ENCODE measurements at regions not wholly inside any gene's neighbourhood (a gene's known extent, or its start where the extent isn't known, plus 50 kb on each side); places are given as distances from the start of the nearest gene placed in this dataset.

DNA sequence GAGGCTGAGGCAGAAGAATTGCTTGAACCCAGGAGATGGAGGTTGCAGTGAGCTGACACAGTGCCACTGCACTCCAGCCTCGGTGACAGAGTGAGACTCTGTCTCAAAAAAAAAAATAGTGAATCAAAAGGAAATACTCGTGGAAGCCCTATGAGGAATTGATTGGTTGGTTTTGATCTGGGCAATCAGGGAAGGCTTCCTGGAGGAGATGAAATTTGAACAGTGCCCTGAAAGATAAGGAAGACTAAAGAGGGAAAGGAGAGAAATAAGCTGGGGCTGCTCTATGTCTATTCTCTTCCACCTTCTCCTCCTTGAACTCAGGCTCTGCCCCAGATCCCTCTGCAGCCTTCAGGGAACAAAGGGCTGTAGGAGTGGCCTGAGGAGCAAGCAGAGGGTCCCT is 54.1 kb downstream of the IRF2BPL start:
- in situ Hi-C loops (cut with HindIII; ENCODE audit: low pct_unique_long_range_greater_than_20kb, low sequenced_read_pairs) = no loop called here
- DNase-seq (ENCODE audit: low read depth, low spot score) = no peak

- in situ Hi-C loops (cut with HindIII; ENCODE audit: low pct_unique_long_range_greater_than_20kb, low sequenced_read_pairs) = no loop called here
These were observed 57.0 kb downstream of the IRF2BPL start for GRCh38 chr14:76971549-76971948.

DNA sequence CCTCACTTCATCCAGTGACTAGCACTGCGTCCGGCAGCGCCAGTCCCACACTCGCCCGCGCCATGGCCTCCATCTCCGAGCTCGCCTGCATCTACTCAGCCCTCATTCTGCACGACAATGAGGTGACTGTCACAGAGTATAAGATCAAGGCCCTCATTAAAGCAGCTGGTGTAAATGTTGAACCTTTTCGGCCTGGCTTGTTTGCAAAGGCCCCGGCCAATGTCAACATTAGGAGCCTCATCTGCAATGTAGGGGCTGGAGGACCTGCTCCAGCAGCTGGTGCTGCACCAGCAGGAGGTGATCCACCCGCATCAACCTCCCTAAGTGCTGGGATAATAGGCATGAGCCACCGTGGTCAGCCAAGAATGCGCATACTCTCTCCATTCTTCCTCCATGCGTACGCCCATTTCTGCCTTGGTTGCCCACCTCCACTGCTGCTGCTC is 59.9 kb downstream of the IRF2BPL start:
- in situ Hi-C loops (cut with HindIII; ENCODE audit: low pct_unique_long_range_greater_than_20kb, low sequenced_read_pairs) = no loop called here

More at GRCh38 chr14:76971549-76971948, 57.0 kb downstream of the IRF2BPL start:
- no peak for DNase-seq (ENCODE audit: low read depth, low spot score)

GRCh38 chr14:76967788-76968187 is 60.7 kb downstream of the IRF2BPL start:
- in situ Hi-C loops (cut with HindIII; ENCODE audit: low pct_unique_long_range_greater_than_20kb, low sequenced_read_pairs) = no loop called here
- DNase-seq (ENCODE audit: low read depth, low spot score) = no peak

More for the DNA sequence above, 59.9 kb downstream of the IRF2BPL start:
- DNase-seq (ENCODE audit: low read depth, low spot score) = no peak

DNA sequence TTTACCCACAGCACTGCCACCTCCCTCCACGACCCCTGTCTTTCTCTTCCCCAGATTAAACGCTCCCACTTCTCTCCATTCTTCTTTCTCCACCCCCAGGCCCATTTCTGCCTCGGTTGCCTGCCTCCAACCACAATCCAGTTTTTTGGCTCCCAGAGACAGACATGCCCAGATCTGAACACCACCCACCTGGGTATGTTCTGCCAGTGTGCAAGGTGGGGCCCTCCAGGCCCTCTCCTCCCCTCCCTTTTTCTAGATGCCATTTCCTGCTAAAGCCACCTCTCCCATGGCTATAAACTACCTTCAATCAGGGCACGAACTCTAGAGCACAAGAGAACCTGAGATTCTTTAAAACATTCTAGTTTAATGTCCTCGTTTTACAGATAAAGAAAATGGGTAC is 63.3 kb downstream of the IRF2BPL start:
- no peak for DNase-seq (ENCODE audit: low read depth, low spot score)
- in situ Hi-C loops (cut with HindIII; ENCODE audit: low pct_unique_long_range_greater_than_20kb, low sequenced_read_pairs) = no loop called here

- no peak for DNase-seq (ENCODE audit: low read depth, low spot score)
- in situ Hi-C loops (cut with HindIII; ENCODE audit: low pct_unique_long_range_greater_than_20kb, low sequenced_read_pairs) = no loop called here
These were observed 63.8 kb downstream of the IRF2BPL start for GRCh38 chr14:76964695-76965094.

DNA sequence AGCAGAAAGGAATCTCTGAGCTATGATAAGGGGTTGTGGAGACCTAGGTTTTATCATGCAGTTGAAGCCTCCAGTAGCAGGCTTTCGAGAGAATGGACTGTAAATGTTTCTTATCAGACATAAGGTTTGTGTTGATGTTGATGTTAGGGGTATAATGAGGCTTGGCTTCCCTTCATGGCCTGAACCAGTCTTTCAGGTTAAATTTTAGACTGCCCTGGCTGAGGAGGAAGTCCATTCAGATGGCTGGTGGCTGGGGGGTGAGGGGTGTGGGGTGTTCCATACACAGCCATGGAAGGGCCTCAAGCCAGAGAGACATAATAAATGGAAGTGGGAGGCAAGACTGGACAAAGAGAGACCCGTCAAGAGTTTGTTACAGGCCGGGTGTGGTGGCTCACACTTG is 65.1 kb downstream of the IRF2BPL start:
- in situ Hi-C loops (cut with HindIII; ENCODE audit: low pct_unique_long_range_greater_than_20kb, low sequenced_read_pairs) = no loop called here
- DNase-seq (ENCODE audit: low read depth, low spot score) = no peak

- DNase-seq (ENCODE audit: low read depth, low spot score) = no peak
- in situ Hi-C loops (cut with HindIII; ENCODE audit: low pct_unique_long_range_greater_than_20kb, low sequenced_read_pairs) = no loop called here
These were observed 66.2 kb downstream of the IRF2BPL start for GRCh38 chr14:76962303-76962660.

DNA sequence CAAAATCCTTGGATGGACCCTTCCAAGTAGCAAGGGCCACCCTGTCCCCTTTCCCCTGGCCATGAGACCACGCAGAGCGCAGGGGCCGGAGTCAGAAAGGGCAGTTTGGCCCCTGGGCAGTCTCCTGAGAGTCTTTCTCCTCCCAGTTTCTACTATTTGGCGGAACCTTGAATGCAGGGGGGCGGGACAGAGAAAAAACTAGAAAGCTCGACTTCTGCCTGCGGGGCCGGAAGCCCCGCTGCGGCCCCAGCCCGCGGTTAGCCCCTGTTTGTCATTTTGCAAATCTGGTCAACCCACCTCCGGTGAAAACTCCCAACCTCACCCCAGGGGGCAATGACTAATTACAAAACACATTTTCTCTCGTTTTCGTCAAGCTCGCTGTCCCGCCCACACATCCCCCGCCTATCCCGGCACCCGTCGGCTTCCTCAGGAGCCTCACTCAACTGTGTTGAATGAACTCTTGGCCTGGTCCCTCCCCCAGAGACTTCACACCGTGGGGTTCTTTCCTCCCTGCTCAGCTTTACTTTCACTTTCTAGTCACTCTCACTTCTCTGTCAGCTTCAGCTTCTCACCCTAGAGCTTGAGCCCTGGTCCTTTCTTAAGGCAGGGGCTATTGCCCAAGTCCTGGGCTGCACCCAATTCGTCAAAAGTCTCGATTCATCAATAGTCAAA is 66.7 kb downstream of the IRF2BPL start:
- in situ Hi-C loops (cut with HindIII; ENCODE audit: low pct_unique_long_range_greater_than_20kb, low sequenced_read_pairs) = no loop called here
- peak; percentile 95 for DNase-seq (ENCODE audit: low read depth, low spot score)

- no peak for DNase-seq (ENCODE audit: low read depth, low spot score)
- in situ Hi-C loops (cut with HindIII; ENCODE audit: low pct_unique_long_range_greater_than_20kb, low sequenced_read_pairs) = no loop called here
These were observed 69.4 kb downstream of the IRF2BPL start for GRCh38 chr14:76958980-76959710.

DNA sequence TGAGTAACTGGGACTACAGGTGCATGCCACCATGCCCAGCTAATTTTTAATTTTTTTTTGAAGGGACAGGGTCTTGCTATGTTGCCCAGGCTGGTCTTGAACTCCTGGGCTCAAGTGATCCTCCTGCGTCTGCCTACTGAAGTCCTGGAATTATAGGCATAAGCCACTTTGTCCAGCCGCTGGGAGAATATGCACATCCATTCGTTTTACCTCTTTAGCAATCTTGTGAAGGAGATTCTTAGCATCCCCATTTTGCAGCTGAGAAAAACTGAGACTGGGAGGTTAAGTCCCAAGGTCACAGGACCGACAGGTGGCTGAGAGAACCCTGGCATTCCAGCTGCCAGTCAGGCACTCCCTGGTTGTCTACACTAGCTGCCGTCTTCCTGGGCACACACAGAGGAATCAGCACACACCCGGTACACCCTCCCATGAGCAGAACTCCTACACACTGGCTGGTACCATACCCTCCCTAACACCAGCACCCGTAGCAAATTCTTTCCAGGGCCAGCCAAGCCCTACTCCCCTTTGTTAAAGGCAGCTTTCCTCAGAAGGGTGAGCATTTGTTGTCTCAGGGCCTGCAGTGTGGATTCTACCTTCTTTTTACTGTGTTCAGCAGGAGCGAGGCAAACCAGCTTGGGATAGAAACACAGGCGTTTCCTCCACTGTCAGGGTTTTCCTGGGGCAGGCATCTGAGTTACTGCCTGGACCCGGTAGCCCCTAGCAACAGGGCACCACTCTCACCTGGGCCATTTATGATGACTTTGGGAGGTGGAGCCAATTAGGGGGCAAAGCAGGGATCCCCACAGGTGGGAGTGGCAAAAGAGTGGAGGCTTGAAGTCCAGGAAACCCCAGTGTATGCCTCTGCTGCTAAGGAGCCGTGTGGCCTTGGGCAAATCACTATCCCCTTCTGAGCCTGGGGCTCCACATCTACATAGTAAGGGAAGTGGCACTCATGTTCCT is 70.2 kb downstream of the IRF2BPL start:
- in situ Hi-C loops (cut with HindIII; ENCODE audit: low pct_unique_long_range_greater_than_20kb, low sequenced_read_pairs) = no loop called here

GRCh38 chr14:76957224-76957891 is 71.2 kb downstream of the IRF2BPL start:
- in situ Hi-C loops (cut with HindIII; ENCODE audit: low pct_unique_long_range_greater_than_20kb, low sequenced_read_pairs) = no loop called here
- DNase-seq (ENCODE audit: low read depth, low spot score) = no peak

More for the DNA sequence above, 70.2 kb downstream of the IRF2BPL start:
- no peak for DNase-seq (ENCODE audit: low read depth, low spot score)

DNA sequence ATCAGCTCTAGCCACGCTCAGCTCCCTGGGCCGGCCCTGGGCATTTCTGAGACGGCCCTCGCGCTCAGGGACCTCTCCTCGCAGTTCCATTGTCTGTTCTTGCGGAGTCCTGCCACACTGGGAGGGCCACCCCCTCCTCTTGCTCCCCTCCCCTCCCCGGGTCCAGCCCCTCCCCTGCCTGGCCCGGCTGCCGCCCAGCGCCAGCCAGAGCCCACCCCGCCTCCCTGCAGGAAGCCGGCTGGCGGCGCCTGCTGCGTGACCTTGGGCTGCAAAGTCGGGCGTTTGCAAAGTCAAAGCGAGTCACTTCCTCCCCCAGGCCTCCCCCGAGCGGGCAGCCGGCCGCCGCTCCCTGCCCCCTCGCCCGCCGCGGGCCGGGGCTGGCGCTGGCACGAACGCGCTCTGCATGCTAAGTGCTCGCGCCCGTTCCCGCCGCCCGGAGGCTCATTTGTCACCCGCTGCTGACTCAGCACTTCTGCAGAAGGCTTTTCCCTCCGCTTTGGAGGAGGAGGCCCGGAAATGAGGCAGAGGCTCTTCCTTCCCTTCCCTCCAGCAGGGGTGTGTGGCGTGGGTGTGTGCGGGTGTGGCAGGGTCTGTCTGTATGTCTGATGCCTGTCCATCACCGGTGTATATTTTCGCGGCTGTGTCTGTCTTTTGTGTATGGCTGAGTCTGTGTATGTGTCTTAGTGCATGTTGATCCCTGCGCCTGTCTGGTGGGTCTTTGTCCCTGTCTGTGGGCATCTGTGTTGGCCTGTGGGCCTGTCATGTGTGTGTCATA is 72.0 kb downstream of the IRF2BPL start:
- in situ Hi-C loops (cut with HindIII; ENCODE audit: low pct_unique_long_range_greater_than_20kb, low sequenced_read_pairs) = no loop called here
- DNase-seq (ENCODE audit: low read depth, low spot score) = peak; percentile 88

DNA sequence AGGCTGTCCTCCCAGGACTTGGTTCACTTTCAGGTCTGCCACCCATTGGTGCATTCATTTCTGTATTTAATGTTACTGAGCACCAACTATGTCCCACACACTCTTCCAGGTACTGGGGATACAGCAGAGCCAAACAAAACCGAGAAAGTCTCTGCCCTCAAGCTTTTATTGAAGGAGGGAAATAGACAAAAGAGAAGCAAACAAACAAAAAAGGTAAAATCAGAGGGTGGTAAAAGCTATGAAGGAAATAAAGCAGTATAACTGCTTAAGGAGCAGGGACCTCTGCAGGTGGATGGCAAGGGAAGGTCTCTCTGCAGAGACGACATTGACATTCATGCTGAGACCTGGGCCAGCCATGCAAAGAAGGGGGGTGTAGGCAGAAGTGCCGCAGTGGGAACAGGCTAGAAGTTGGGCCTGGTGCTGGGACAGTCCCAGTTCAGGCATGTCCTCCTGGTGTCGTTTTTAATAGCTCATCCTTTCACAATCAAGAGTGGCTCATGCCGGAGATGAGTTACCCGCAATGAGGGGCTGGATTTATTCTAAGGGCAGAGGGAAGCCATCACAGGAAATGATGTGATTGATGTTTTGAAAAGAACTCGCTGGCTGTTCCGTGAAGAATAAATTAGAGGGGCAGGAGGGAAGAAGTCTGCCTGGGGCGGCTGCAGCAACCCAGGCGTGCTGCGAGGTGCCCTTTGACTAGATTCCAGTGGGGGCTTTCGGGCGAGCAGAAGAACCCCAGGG is 72.8 kb downstream of the IRF2BPL start:
- DNase-seq (ENCODE audit: low read depth, low spot score) = peak; percentile 40

DNA sequence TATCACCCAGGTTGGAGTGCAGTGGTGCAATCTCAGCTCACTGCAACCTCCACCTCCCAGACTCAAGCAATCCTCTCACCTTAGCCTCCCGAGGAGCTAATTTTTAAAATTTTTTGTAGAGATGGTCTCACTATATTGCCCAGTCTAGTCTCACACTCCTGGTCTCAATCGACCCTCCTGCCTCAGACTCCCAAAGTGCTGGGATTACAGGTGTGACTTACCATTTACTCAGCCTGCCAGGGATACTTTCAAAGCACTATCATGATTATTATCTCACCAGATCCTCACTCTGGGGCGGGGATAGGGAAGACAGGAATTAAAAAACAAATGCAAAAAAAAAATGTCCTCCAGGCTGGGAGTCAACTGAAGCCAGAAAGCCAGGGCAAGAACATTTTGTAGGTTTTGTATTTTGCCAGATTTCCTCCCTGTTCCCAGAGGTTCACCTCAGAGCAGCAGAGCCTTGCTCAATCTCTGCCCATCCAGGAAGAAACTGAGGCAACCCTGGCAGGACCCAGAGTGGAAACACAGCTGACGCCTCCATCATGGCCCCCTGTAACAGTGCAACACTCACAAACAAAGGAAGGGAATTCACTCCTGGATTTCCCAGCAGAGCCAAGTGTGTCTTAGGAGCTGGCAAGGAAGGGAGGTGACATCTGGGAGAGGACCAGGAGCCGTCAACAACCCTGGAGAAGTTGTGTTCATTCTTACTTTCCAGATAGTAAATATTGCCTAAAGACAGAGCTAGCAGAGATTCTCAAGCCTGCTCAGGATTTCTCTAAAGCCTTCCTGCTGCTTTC is 73.9 kb downstream of the IRF2BPL start:
- no peak for DNase-seq (ENCODE audit: low read depth, low spot score)
- in situ Hi-C loops (cut with HindIII; ENCODE audit: low pct_unique_long_range_greater_than_20kb, low sequenced_read_pairs) = no loop called here

More for the DNA sequence above, 72.8 kb downstream of the IRF2BPL start:
- in situ Hi-C loops (cut with HindIII; ENCODE audit: low pct_unique_long_range_greater_than_20kb, low sequenced_read_pairs) = no loop called here
